MM.1S (cell line): ENCODE measurements at regions not wholly inside any gene's neighbourhood (a gene's known extent, or its start where the extent isn't known, plus 50 kb on each side); places are given as distances from the start of the nearest gene placed in this dataset.

Experiments used
- DNase-seq: peaks from one replicate; pipeline ENCODE4 v3.0.0-alpha.2; 2015
- H2AFZ ChIP-seq: fragments of 300-600 bp; sonication (generic); 2 replicates; pipeline ENCODE4 v1.6.0; 2016; ENCODE audit warnings: antibody characterized with exemption, low read length
- H3F3A ChIP-seq: fragments of 300-600 bp; sonication (generic); 2 replicates; pipeline ENCODE4 v1.6.1; 2016; ENCODE audit warnings: mild to moderate bottlenecking, antibody characterized with exemption, low read length, moderate library complexity, mixed read lengths; ENCODE audit not compliant: insufficient read depth
- H3K27ac ChIP-seq: fragments of 300-600 bp; sonication (generic); 2 replicates; pipeline ENCODE4 v1.5.1; 2016; ENCODE audit warnings: mild to moderate bottlenecking, low read length
- H3K27me3 ChIP-seq: fragments of 300-600 bp; sonication (generic); replicated peaks from 2 replicates; pipeline ENCODE4 v1.6.0; 2016; ENCODE audit warnings: low read length; ENCODE audit not compliant: insufficient read depth
- H3K36me3 ChIP-seq: fragments of 300-600 bp; sonication (generic); replicated peaks from 2 replicates; pipeline ENCODE4 v1.6.1; 2016; ENCODE audit warnings: mild to moderate bottlenecking, low read length, mixed read lengths; ENCODE audit not compliant: insufficient read depth
- H3K4me1 ChIP-seq: fragments of 300-600 bp; sonication (generic); 2 replicates; pipeline ENCODE4 v1.6.1; 2016; ENCODE audit warnings: low read length, mixed read lengths
- H3K4me2 ChIP-seq: fragments of 300-600 bp; sonication (generic); 2 replicates; pipeline ENCODE4 v1.6.0; 2016; ENCODE audit warnings: low read depth, low read length
- H3K4me3 ChIP-seq: fragments of 300-600 bp; sonication (generic); 2 replicates; pipeline ENCODE4 v1.5.1; 2016; ENCODE audit warnings: low read length, mixed read lengths
- H3K79me2 ChIP-seq: fragments of 300-600 bp; sonication (generic); 2 replicates; pipeline ENCODE4 v1.6.1; 2016; ENCODE audit warnings: mixed run types, low read length, mixed read lengths
- H3K9ac ChIP-seq: fragments of 300-600 bp; sonication (generic); 2 replicates; pipeline ENCODE4 v1.6.1; 2016; ENCODE audit warnings: low read length, mixed read lengths
- H3K9me2 ChIP-seq: fragments of 300-600 bp; sonication (generic); replicated peaks from 2 replicates; pipeline ENCODE4 v1.6.1; 2016; ENCODE audit warnings: mild to moderate bottlenecking, low read length, mixed read lengths; ENCODE audit not compliant: insufficient read depth
- H3K9me3 ChIP-seq: fragments of 300-600 bp; sonication (generic); replicated peaks from 2 replicates; pipeline ENCODE4 v1.6.1; 2016; ENCODE audit warnings: mild to moderate bottlenecking, low read length, mixed read lengths; ENCODE audit not compliant: insufficient read depth
- H4K20me1 ChIP-seq: fragments of 300-600 bp; sonication (generic); 2 replicates; pipeline ENCODE4 v1.6.1; 2016; ENCODE audit warnings: mild to moderate bottlenecking, low read length, moderate library complexity, mixed read lengths; ENCODE audit not compliant: insufficient read depth
- EZH2 ChIP-seq: fragments of 300-600 bp; sonication (generic); optimal IDR thresholded peaks from 2 replicates; pipeline ENCODE3; 2017; ENCODE audit warnings: low read depth, mild to moderate bottlenecking, antibody characterized with exemption, low read length, mixed read lengths
- EZH2phosphoT487 ChIP-seq: fragments of 300-600 bp; sonication (generic); IDR thresholded peaks from 2 replicates; pipeline ENCODE4 v1.6.1; 2018; ENCODE audit warnings: antibody characterized with exemption, low read length
- TF ChIP-seq, protein P1 (sequence below): fragments of 300-600 bp; sonication (generic); IDR thresholded peaks from 2 replicates; pipeline ENCODE4 v1.5.1; 2016; ENCODE audit warnings: antibody characterized with exemption, low read length, mixed read lengths

DNA sequence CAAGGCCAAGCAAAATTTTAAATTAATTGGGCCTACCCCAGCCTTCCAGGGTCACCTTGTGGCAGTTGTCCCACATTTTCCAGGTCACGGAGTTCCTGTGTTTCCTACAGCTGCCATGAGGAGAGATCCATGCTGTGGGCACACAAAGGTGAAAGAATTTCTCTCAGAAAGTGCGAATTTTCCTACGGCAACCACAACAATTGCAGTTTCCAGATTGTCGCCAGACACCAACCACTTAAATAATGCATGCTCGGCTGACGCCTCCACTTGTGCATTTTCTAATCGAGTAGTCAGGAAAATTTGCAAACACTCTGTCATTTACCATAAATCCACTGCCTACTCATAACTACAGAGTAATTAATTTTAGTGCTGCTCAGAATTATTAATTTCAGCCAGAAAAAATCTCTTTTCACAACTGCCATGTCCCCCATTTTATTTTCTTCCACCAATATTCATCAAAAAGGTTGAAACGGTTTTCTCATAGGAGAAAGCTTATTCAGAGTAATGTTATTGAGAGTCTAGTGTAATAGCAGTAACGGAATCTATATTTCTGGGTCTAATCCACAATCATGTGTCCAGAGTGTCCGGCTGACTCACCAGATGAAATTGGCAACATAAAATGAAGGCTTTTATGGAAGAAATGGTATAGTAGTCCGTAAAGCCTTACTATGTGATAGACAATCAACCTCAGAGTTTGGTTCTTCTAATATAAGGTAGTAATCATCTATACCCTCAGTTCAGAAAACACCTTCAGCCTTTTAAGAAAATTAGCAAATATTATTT lies 389.8 kb downstream of the NR2F1-AS1 start:
- Histone ChIP-seq H4K20me1 (no peaks in the 10 kb centered on the region), H3K9me3 (no peaks in the 10 kb centered on the region), H3K27ac (no peak overlapping the region), H3K79me2 (no peaks in the 10 kb centered on the region), H3F3A (no peaks in the 10 kb centered on the region), H3K9ac (no peak overlapping the region), H2AFZ (no peak overlapping the region), H3K4me2 (no peak overlapping the region), H3K4me1 (peaks cover 10% of the 10 kb centered on the region), H3K4me3 (no peak overlapping the region), H3K27me3 (no peaks in the 10 kb centered on the region), H3K36me3 (no peaks in the 10 kb centered on the region), H3K9me2 (no peaks in the 10 kb centered on the region)
- no peak for DNase-seq
- TF ChIP-seq, protein P1, sequence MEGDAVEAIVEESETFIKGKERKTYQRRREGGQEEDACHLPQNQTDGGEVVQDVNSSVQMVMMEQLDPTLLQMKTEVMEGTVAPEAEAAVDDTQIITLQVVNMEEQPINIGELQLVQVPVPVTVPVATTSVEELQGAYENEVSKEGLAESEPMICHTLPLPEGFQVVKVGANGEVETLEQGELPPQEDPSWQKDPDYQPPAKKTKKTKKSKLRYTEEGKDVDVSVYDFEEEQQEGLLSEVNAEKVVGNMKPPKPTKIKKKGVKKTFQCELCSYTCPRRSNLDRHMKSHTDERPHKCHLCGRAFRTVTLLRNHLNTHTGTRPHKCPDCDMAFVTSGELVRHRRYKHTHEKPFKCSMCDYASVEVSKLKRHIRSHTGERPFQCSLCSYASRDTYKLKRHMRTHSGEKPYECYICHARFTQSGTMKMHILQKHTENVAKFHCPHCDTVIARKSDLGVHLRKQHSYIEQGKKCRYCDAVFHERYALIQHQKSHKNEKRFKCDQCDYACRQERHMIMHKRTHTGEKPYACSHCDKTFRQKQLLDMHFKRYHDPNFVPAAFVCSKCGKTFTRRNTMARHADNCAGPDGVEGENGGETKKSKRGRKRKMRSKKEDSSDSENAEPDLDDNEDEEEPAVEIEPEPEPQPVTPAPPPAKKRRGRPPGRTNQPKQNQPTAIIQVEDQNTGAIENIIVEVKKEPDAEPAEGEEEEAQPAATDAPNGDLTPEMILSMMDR, result no peak
- no peak for TF ChIP-seq EZH2phosphoT487
- TF ChIP-seq EZH2, result no peak

DNA sequence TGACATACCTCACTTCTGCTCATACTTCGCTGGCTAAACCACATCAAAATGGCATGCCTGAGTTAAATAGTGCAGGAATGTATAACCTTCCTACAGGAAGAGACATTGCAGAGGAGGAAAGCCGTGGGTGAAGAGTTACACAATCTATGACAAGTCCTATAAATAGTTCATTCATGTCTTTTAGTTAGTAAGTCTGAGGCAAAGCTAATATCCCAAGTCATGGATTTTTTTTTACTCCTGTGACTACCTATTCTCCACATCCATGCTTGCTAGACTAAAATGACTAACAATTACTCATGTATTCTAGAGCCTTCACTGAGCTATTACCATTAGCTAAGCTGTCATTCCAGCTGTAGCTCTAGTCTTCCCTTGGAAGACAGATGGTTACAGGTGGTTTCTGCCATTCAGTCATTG lies 391.3 kb downstream of the NR2F1-AS1 start:
- DNase-seq, result no peak
- H3K79me2 ChIP-seq, result no peaks in the 10 kb centered on the region
- H4K20me1 ChIP-seq, result no peaks in the 10 kb centered on the region
- no peak overlapping the region for H2AFZ ChIP-seq
- no peaks in the 10 kb centered on the region for H3K27me3 ChIP-seq
- no peak overlapping the region for H3K9ac ChIP-seq
- H3K36me3 ChIP-seq, result no peaks in the 10 kb centered on the region
- no peak overlapping the region for H3K4me3 ChIP-seq
- TF ChIP-seq, protein P1, result no peak
- no peak for TF ChIP-seq EZH2phosphoT487
- H3K27ac ChIP-seq, result no peak overlapping the region
- no peaks in the 10 kb centered on the region for H3F3A ChIP-seq
- H3K9me2 ChIP-seq, result no peaks in the 10 kb centered on the region
- peaks cover 10% of the 10 kb centered on the region for H3K4me1 ChIP-seq
- H3K4me2 ChIP-seq, result no peak overlapping the region
- no peaks in the 10 kb centered on the region for H3K9me3 ChIP-seq

DNA sequence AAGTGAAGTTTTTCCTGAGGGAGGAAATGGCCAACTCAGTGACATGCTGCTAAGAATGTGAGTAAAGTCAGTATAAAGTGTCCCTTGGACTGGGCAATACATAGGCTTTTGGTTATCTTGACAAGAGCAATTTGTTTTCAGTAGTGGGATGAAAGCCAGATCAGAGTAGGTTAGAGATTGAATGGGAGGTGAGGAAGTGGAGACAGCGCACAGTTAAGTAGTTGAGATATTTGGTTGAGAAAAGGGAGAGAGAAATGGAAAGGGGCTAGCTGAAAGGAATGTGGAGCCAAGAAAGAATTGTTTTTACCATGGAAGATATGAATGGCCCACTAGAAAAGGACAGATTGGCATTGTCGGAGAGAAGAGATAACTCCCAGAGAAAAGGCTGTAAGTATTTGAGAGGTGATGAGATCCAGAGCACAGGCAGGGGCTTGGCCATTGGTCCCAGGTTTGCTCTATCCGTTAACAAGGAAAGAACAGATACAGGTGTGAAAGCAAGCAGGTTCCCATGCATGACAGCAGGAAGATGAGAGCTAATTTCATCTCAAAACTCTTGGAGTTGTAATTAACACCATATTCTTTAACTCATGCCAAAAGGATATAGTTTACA lies 392.0 kb downstream of the NR2F1-AS1 start:
- Histone ChIP-seq H3K4me2 (no peak overlapping the region), H4K20me1 (no peaks in the 10 kb centered on the region), H3K27me3 (no peaks in the 10 kb centered on the region), H3F3A (no peaks in the 10 kb centered on the region), H3K4me1 (peaks cover 4% of the 10 kb centered on the region), H3K9me2 (no peaks in the 10 kb centered on the region), H3K9ac (no peak overlapping the region), H3K9me3 (no peaks in the 10 kb centered on the region), H3K27ac (no peak overlapping the region), H3K4me3 (no peak overlapping the region), H2AFZ (no peak overlapping the region), H3K79me2 (no peaks in the 10 kb centered on the region), H3K36me3 (no peaks in the 10 kb centered on the region)
- TF ChIP-seq, protein P1, result no peak
- TF ChIP-seq EZH2phosphoT487 (no peak), EZH2 (no peak)
- no peak for DNase-seq
